KMS-11 (cell line): ENCODE measurements at regions not wholly inside any gene's neighbourhood (a gene's known extent, or its start where the extent isn't known, plus 50 kb on each side); places are given as distances from the start of the nearest gene placed in this dataset.
"Not testable (repeated sequence)": the region's sequence is repeated elsewhere in the genome, so short reads cannot be mapped to it uniquely, and the experiment has no call there.

ENCODE experiments used
- H2AFZ ChIP-seq: fragments of 200-600 bp; sonication (generic); 2 replicates; pipeline ENCODE4 v1.6.1; 2016; ENCODE audit warnings: antibody characterized with exemption, mixed run types, low read depth
- H3K27ac ChIP-seq: fragments of 200-600 bp; sonication (generic); 2 replicates; pipeline ENCODE4 v1.6.1; 2016; ENCODE audit warnings: mild to moderate bottlenecking, mixed run types
- H3K27me3 ChIP-seq: fragments of 200-600 bp; sonication (generic); 2 replicates; pipeline ENCODE4 v1.6.1; 2017; ENCODE audit warnings: mild to moderate bottlenecking, low read depth, mixed run types, moderate library complexity; ENCODE audit not compliant: insufficient read depth
- H3K36me3 ChIP-seq: fragments of 200-600 bp; sonication (generic); 2 replicates; pipeline ENCODE4 v1.6.1; 2017; ENCODE audit warnings: mild to moderate bottlenecking, mixed run types; ENCODE audit not compliant: insufficient read depth
- H3K4me1 ChIP-seq: fragments of 200-600 bp; sonication (generic); 2 replicates; pipeline ENCODE4 v1.6.1; 2016; ENCODE audit warnings: mild to moderate bottlenecking, low read depth, mixed run types; ENCODE audit not compliant: poor library complexity, severe bottlenecking
- H3K4me2 ChIP-seq: fragments of 200-600 bp; sonication (generic); 2 replicates; pipeline ENCODE4 v1.7.0; 2016; ENCODE audit warnings: mild to moderate bottlenecking, mixed run types
- H3K4me3 ChIP-seq: fragments of 200-600 bp; sonication (generic); IDR thresholded peaks from 2 replicates; pipeline ENCODE4 v1.6.1; 2017; ENCODE audit warnings: low read depth, low read length, mixed read lengths; ENCODE audit not compliant: insufficient read depth
- H3K79me2 ChIP-seq: fragments of 200-600 bp; sonication (generic); 2 replicates; pipeline ENCODE4 v1.6.1; 2016; ENCODE audit warnings: low read depth, mixed run types; ENCODE audit not compliant: insufficient read depth
- H3K9ac ChIP-seq: fragments of 200-600 bp; sonication (generic); 2 replicates; pipeline ENCODE4 v1.6.1; 2016; ENCODE audit warnings: mild to moderate bottlenecking, mixed run types
- H4K20me1 ChIP-seq: fragments of 200-600 bp; sonication (generic); 2 replicates; pipeline ENCODE4 v1.6.1; 2016; ENCODE audit warnings: mild to moderate bottlenecking, mixed run types; ENCODE audit not compliant: insufficient read depth
- TF ChIP-seq, protein P1 (sequence below): fragments of 200-600 bp; sonication (generic); conservative IDR thresholded peaks from 2 replicates; pipeline ENCODE4 v1.6.1; 2017; ENCODE audit warnings: low read depth, mild to moderate bottlenecking, antibody characterized with exemption, low read length, moderate library complexity, mixed read lengths

DNA sequence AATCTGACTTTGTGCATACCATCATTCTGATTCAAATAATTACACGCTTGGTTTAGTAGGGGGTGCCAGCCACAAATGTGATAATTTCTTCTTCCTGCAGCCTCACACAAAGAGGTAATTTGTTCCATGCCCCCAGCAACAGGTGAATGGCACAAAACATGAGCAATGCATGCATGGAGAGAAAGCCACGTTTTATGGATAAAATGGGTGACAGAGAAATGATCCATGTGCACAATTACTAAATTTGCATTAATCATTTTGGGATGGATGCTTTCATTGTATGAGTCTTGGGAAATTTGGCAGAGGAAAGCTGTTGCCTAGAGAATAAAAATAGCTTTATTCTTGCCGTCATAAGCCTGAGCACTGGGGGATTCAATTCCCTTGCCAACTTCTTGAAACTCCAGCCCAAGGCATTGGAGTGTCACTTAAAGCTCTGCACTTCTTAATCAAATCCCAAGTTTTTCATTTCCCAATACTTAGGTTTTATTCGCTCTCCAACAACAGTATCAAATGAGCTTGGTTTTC, 411.6 kb downstream of the GBE1 start:
- Histone ChIP-seq H2AFZ (no peak overlapping the region), H3K79me2 (no peaks in the 10 kb centered on the region), H3K4me2 (no peak overlapping the region), H3K27ac (no peak overlapping the region), H3K27me3 (no peaks in the 10 kb centered on the region), H4K20me1 (no peaks in the 10 kb centered on the region), H3K36me3 (no peaks in the 10 kb centered on the region), H3K9ac (no peak overlapping the region), H3K4me1 (no peaks in the 10 kb centered on the region), H3K4me3 (no peak overlapping the region)
- TF ChIP-seq, protein P1, sequence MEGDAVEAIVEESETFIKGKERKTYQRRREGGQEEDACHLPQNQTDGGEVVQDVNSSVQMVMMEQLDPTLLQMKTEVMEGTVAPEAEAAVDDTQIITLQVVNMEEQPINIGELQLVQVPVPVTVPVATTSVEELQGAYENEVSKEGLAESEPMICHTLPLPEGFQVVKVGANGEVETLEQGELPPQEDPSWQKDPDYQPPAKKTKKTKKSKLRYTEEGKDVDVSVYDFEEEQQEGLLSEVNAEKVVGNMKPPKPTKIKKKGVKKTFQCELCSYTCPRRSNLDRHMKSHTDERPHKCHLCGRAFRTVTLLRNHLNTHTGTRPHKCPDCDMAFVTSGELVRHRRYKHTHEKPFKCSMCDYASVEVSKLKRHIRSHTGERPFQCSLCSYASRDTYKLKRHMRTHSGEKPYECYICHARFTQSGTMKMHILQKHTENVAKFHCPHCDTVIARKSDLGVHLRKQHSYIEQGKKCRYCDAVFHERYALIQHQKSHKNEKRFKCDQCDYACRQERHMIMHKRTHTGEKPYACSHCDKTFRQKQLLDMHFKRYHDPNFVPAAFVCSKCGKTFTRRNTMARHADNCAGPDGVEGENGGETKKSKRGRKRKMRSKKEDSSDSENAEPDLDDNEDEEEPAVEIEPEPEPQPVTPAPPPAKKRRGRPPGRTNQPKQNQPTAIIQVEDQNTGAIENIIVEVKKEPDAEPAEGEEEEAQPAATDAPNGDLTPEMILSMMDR = no peak

DNA sequence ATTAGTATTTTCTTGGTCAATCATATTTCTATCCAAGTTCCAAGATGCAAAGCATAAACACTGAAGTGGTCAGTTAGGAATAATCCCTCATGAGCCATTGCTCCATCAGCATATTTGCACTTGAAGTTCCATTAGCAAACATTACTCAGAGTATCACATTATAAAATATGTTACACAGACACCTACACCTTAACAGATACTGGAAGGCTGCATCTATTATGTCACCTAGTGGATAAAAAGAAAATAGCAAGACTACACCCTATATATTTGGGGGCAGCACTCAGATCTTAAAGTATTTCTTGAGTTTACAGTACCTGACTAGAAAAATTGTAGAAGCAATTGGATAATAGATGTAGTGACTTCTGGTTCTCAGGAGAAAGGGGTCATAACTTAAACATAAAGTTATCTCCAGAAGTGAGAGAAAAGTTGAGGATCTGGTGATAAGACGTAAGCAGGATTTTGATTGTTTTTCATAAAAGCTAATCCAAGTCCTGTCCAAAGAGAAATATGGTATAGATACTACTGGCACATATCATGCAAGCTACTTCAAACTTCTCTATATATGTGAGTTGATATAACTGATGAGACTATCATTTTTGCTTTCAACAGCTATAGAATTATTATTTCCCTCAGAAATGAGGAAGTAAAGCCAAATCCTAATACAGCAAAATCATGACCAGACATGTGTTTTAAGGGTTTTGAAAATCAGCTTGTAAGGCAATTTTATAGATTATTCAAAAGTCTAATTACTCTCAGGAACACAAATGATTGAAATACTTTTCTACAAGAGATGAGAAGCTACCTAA, 422.2 kb downstream of the GBE1 start:
- Histone ChIP-seq H3K27me3 (no peaks in the 10 kb centered on the region), H3K4me1 (no peaks in the 10 kb centered on the region), H4K20me1 (no peaks in the 10 kb centered on the region), H3K36me3 (no peaks in the 10 kb centered on the region), H3K9ac (no peak overlapping the region), H3K4me3 (no peak overlapping the region), H2AFZ (no peak overlapping the region), H3K27ac (no peak overlapping the region), H3K79me2 (no peaks in the 10 kb centered on the region), H3K4me2 (no peak overlapping the region)
- TF ChIP-seq, protein P1 = peak; percentile 54

DNA sequence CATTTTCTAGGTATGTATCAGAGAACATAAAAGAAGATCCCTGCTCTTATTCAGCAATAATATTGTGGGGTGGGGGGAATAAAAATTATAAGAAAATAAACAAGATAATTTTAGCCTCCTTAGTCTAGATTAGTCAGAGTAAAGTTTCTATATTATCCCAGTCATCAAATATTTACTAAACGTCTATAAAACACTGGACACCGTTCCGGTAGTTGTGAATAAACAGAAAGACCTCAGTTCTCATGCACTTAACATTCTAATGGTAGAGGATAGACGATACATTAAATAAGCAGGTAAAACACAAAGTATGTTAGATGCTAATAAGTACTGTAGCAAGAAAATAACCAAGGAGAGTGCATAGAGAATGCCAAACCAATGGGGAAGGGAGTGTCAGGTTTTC, 425.0 kb downstream of the GBE1 start:
- H3K4me3 ChIP-seq = no peak overlapping the region
- H3K27me3 ChIP-seq = no peaks in the 10 kb centered on the region
- H2AFZ ChIP-seq = no peak overlapping the region
- H4K20me1 ChIP-seq = no peaks in the 10 kb centered on the region
- no peaks in the 10 kb centered on the region for H3K4me1 ChIP-seq
- no peaks in the 10 kb centered on the region for H3K36me3 ChIP-seq
- TF ChIP-seq, protein P1 = no peak
- no peak overlapping the region for H3K4me2 ChIP-seq
- H3K79me2 ChIP-seq = no peaks in the 10 kb centered on the region
- H3K9ac ChIP-seq = no peak overlapping the region
- H3K27ac ChIP-seq = no peak overlapping the region

DNA sequence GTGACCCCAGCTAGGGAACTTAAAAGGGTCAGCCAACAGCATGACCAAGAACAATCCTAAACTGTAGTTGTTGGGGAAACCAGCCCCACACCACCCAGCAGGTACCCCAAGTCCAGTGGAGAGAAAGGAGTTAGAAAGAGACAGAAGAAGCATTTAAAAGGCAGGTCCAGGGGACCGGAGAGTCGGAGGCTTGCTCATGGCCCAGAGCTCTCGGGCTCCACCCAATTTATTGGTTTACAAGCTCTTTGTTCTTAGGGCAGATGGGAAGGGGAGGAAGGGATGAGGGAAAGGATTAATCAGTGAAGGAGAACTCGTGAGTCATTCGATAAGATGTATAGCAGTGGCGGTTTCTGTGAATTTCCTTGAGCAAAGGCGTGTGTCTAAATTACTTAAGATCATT, 431.6 kb downstream of the GBE1 start:
- H3K36me3 ChIP-seq, H3K9ac ChIP-seq, H3K27me3 ChIP-seq, H3K4me2 ChIP-seq, H4K20me1 ChIP-seq, H2AFZ ChIP-seq, H3K79me2 ChIP-seq, H3K4me3 ChIP-seq, H3K27ac ChIP-seq, H3K4me1 ChIP-seq: not testable (repeated sequence)

DNA sequence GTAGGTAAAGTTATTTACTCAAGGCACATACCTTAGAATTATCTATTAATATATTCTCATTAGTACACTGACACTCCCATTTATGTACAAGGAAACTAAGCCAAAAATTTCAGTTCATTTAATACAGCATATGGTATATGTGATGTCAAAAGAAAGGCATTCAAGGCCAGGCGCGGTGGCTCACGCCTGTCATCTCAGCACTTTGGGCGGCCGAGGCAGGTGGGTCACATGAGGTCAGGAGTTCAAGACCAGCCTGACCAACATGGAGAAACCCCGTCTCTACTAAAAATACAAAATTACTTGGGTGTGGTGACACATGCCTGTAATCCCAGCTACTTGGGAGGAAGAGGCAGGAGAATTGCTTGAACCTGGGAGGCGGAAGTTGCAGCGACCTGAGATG, 435.2 kb downstream of the GBE1 start:
- TF ChIP-seq, protein P1 = no peak
- H3K27ac ChIP-seq = no peak overlapping the region
- no peak overlapping the region for H3K4me2 ChIP-seq

More for the DNA sequence above, 435.2 kb downstream of the GBE1 start:
- Histone ChIP-seq H3K4me1 (no peaks in the 10 kb centered on the region), H4K20me1 (no peaks in the 10 kb centered on the region), H3K79me2 (no peaks in the 10 kb centered on the region), H3K27me3 (no peaks in the 10 kb centered on the region), H3K4me3 (no peak overlapping the region), H3K36me3 (no peaks in the 10 kb centered on the region), H3K9ac (no peak overlapping the region), H2AFZ (no peak overlapping the region)
